A673 (cell line): ENCODE measurements at regions not wholly inside any gene's neighbourhood (a gene's known extent, or its start where the extent isn't known, plus 50 kb on each side); places are given as distances from the start of the nearest gene placed in this dataset.

Experiments used
- BruUV-seq: library from RNA; stranded (reverse); fragments of 400-500 nt; replicated peaks from 2 replicates; lab custom pipeline; 2021; lab: Mats Ljungman, UMichigan
- CTCF ChIA-PET: fragments of 300-600 bp; sonication (Branson Sonifier 250); formaldehyde crosslinking; loops from one replicate; lab custom pipeline; 2022; ENCODE audit warnings: antibody characterized with exemption; lab: Charles Lee
- POLR2A ChIA-PET: fragments of 300-600 bp; sonication (Branson Sonifier 250); formaldehyde crosslinking; loops from one replicate; lab custom pipeline; 2022; ENCODE audit warnings: antibody characterized with exemption; ENCODE audit not compliant: low non-redundant PET; lab: Charles Lee
- DNase-seq: peaks from one replicate; pipeline ENCODE4 v3.0.0-alpha.2; 2015; ENCODE audit warnings: low spot score
- H3K27ac ChIP-seq: fragments of 200-600 bp; sonication (generic); 2 replicates; pipeline ENCODE4 v1.5.1; 2016; ENCODE audit warnings: mixed run types, low read depth, mild to moderate bottlenecking, mixed read lengths, antibody characterized with exemption, low read length; ENCODE audit not compliant: poor library complexity, severe bottlenecking
- H3K27me3 ChIP-seq: fragments of 200-600 bp; sonication (generic); replicated peaks from 2 replicates; pipeline ENCODE4 v1.6.1; 2017; ENCODE audit warnings: mixed run types, low read depth, mild to moderate bottlenecking, mixed read lengths, antibody characterized with exemption, low read length; ENCODE audit not compliant: insufficient read depth, poor library complexity
- H3K36me3 ChIP-seq: fragments of 200-600 bp; sonication (generic); 2 replicates; pipeline ENCODE4 v1.6.1; 2016; ENCODE audit warnings: mixed run types, mild to moderate bottlenecking, mixed read lengths, antibody characterized with exemption, low read length; ENCODE audit not compliant: insufficient read depth, poor library complexity, severe bottlenecking
- H3K4me1 ChIP-seq: fragments of 200-600 bp; sonication (generic); 2 replicates; pipeline ENCODE4 v1.6.1; 2017; ENCODE audit warnings: mixed run types, mild to moderate bottlenecking, mixed read lengths, antibody characterized with exemption, low read length; ENCODE audit not compliant: insufficient read depth, poor library complexity, severe bottlenecking
- H3K4me3 ChIP-seq: fragments of 200-600 bp; sonication (generic); 2 replicates; pipeline ENCODE4 v1.5.1; 2016; ENCODE audit warnings: low read depth, mixed run types, mild to moderate bottlenecking, mixed read lengths, low read length; ENCODE audit not compliant: poor library complexity, severe bottlenecking
- H3K9me3 ChIP-seq: fragments of 200-600 bp; sonication (generic); 2 replicates; pipeline ENCODE4 v1.6.1; 2016; ENCODE audit warnings: mixed run types, low read depth, mild to moderate bottlenecking, mixed read lengths, antibody characterized with exemption, low read length; ENCODE audit not compliant: poor library complexity, severe bottlenecking
- CTCF ChIP-seq: fragments of 300-800, 200-600 bp; sonication (generic); conservative IDR thresholded peaks from 2 replicates; pipeline ENCODE4 v1.5.1; 2017; ENCODE audit warnings: low read depth, mild to moderate bottlenecking, antibody characterized with exemption, low read length, moderate library complexity, mixed read lengths
- EZH2 ChIP-seq: fragments of 200-600 bp; sonication (generic); IDR thresholded peaks from 2 replicates; pipeline ENCODE4 v1.6.1; 2017; ENCODE audit warnings: borderline replicate concordance, low read depth, mild to moderate bottlenecking, mixed read lengths, antibody characterized with exemption, low read length; ENCODE audit not compliant: poor library complexity, severe bottlenecking
- intact Hi-C: fragments of 100-400 bp; cut with micrococcal nuclease; formaldehyde crosslinking; loops from one replicate; pipeline ENCODE4 v1.10.0; 2022; ENCODE audit not compliant: unreplicated experiment

DNA sequence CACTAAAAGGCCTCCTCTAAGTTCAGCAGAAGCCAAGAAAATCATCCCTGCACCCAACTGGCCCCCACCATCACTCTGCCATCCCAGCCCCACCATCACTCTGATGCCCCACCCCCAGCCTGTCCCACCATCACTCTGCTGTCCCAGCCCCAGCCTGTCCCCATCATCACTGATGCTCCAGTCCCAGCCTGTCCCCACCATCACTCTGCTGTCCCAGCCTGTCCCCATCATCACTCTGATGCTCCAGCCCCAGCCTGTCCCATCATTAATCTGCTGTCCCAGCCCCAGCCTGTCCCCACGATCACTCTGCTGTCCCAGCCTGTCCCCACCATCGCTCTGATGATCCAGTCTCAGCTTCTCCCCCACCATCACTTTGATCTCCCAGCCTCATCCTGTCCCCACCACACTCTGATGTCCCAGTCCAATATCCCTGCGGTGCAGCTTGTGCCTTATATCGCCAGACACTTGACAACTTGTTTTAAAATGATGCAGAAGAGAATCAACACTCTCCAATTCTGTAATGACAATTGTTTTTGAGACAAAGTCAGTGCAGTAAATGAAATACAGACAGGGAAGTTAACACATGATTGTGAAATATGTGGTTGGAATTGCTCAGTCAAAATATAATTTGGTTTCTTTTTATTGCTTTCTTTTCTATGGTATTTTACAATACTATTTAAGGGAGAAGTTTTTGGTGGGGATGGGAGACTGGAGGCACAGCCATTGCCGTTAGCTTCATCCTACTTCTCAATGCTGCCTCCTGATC is 100.8 kb downstream of the TNFAIP3 start:
- intact Hi-C loops: no loop called here
- no peak overlapping the region for H3K27ac ChIP-seq
- TF ChIP-seq EZH2 (no peak), CTCF (no peak)

GRCh38 chr6:137968455-137968804 is 101.4 kb downstream of the TNFAIP3 start:
- Histone ChIP-seq H3K36me3 (no peaks in the 10 kb centered on the region), H3K4me3 (no peak overlapping the region), H3K9me3 (no peaks in the 10 kb centered on the region), H3K4me1 (no peaks in the 10 kb centered on the region), H3K27me3 (peaks cover 7% of the 10 kb centered on the region), H3K27ac (no peak overlapping the region)
- no peak for TF ChIP-seq EZH2
- no peak for TF ChIP-seq CTCF
- CTCF ChIA-PET: no interaction called here
- intact Hi-C loops: no loop called here
- BruUV-seq: no TSS peak
- POLR2A ChIA-PET: no interaction called here
- DNase-seq: no peak

More for the DNA sequence above, 100.8 kb downstream of the TNFAIP3 start:
- Histone ChIP-seq H3K36me3 (no peaks in the 10 kb centered on the region), H3K4me3 (no peak overlapping the region), H3K27me3 (peaks cover 7% of the 10 kb centered on the region), H3K9me3 (no peaks in the 10 kb centered on the region), H3K4me1 (no peaks in the 10 kb centered on the region)
- ChIA-PET POLR2A (no interaction called here), CTCF (no interaction called here)
- BruUV-seq: no TSS peak
- DNase-seq: no peak

GRCh38 chr6:137968901-137969300 is 101.8 kb downstream of the TNFAIP3 start:
- intact Hi-C loops: no loop called here
- Histone ChIP-seq H3K4me1 (no peaks in the 10 kb centered on the region), H3K9me3 (no peaks in the 10 kb centered on the region), H3K36me3 (no peaks in the 10 kb centered on the region), H3K27ac (no peak overlapping the region), H3K27me3 (peaks cover 7% of the 10 kb centered on the region), H3K4me3 (no peak overlapping the region)
- CTCF ChIA-PET: no interaction called here
- POLR2A ChIA-PET: no interaction called here
- no TSS peak for BruUV-seq
- no peak for TF ChIP-seq CTCF
- no peak for TF ChIP-seq EZH2
- DNase-seq: no peak
